ENCODE measurements at regions not wholly inside any gene's neighbourhood (a gene's known extent, or its start where the extent isn't known, plus 50 kb on each side); places are given as distances from the start of the nearest gene placed in this dataset.
"Not testable (repeated sequence)": the region's sequence is repeated elsewhere in the genome, so short reads cannot be mapped to it uniquely, and the experiment has no call there.

GRCh38 chr13:72571191-72571590 is 156.2 kb downstream of the MZT1 start:
- no peak for DNase-seq

GRCh38 chr13:72570019-72570418 is 157.4 kb downstream of the MZT1 start:
- DNase-seq, result no peak

- no peak for DNase-seq
Observed at GRCh38 chr13:72567566-72567965, 159.9 kb downstream of the MZT1 start.

GRCh38 chr13:72566526-72566925 is 160.9 kb downstream of the MZT1 start:
- no peak for DNase-seq

- peak; percentile 35 for DNase-seq
Observed at GRCh38 chr13:72565893-72566292, 161.5 kb downstream of the MZT1 start.

- no peak for DNase-seq
Observed at GRCh38 chr13:72562686-72563085, 164.7 kb downstream of the MZT1 start.

- DNase-seq, result no peak
Observed at GRCh38 chr13:72561791-72562190, 165.6 kb downstream of the MZT1 start.

- no peak for DNase-seq
Observed at GRCh38 chr13:72559716-72560115, 167.7 kb downstream of the MZT1 start.

- no peak for DNase-seq
Observed at GRCh38 chr13:72556945-72557344, 170.5 kb downstream of the MZT1 start.

GRCh38 chr13:72555601-72556000 is 171.8 kb downstream of the MZT1 start:
- no peak for DNase-seq

- DNase-seq, result no peak
Observed at GRCh38 chr13:72552731-72553130, 174.7 kb downstream of the MZT1 start.

- not testable (repeated sequence) for DNase-seq
Observed at GRCh38 chr13:72545895-72546294, 181.5 kb downstream of the MZT1 start.

- no peak for DNase-seq
Observed at GRCh38 chr13:72545030-72545719, 182.3 kb downstream of the MZT1 start.

GRCh38 chr13:72544042-72544441 is 183.4 kb downstream of the MZT1 start:
- no peak for DNase-seq

GRCh38 chr13:72542241-72542640 is 185.2 kb downstream of the MZT1 start:
- no peak for DNase-seq

GRCh38 chr13:72541674-72542073 is 185.8 kb downstream of the MZT1 start:
- no peak for DNase-seq

GRCh38 chr13:72540881-72541280 is 186.5 kb downstream of the MZT1 start:
- DNase-seq, result no peak

- DNase-seq, result no peak
Observed at GRCh38 chr13:72539925-72540324, 187.5 kb downstream of the MZT1 start.

- no peak for DNase-seq
Observed at GRCh38 chr13:72537782-72538181, 189.6 kb downstream of the MZT1 start.

- no peak for DNase-seq
Observed at GRCh38 chr13:72537395-72537780, 190.0 kb downstream of the MZT1 start.

GRCh38 chr13:72536714-72537394 is 190.6 kb downstream of the MZT1 start:
- no peak for DNase-seq

- no peak for DNase-seq
Observed at GRCh38 chr13:72534951-72535640, 192.3 kb downstream of the MZT1 start.

GRCh38 chr13:72530471-72530870 is 197.0 kb downstream of the MZT1 start:
- DNase-seq, result no peak

GRCh38 chr13:72527333-72527732 is 200.1 kb downstream of the MZT1 start:
- DNase-seq, result no peak

Data from RPMI8226 (cell line).